GM23338 (cell line): ENCODE measurements at regions not wholly inside any gene's neighbourhood (a gene's known extent, or its start where the extent isn't known, plus 50 kb on each side); places are given as distances from the start of the nearest gene placed in this dataset.

ENCODE experiments used
- small RNA-seq: library from RNA; depleted of rRNA; stranded (forward); fragments of <200 nt; gene quantifications from one replicate; pipeline ENCODE3, GENCODE V24; 2014; ENCODE audit warnings: low replicate concordance

Small RNAs in the stretch of these regions (small RNA-seq; reads per million reads assigned to genes)
- 0.12 reads per million for gene RNU6-366P
